AG20443 (cell line): ENCODE measurements at regions not wholly inside any gene's neighbourhood (a gene's known extent, or its start where the extent isn't known, plus 50 kb on each side); places are given as distances from the start of the nearest gene placed in this dataset.

Experiments used
- DNase-seq: peaks from one replicate; pipeline ENCODE4 v3.0.0; 2012; ENCODE audit warnings: low spot score, mixed read lengths

- no peak for DNase-seq
These were observed 487.3 kb upstream of the DCC start for GRCh38 chr18:51852681-51853080.

- DNase-seq, result no peak
These were observed 482.0 kb upstream of the DCC start for GRCh38 chr18:51857989-51858388.

- no peak for DNase-seq
These were observed 479.0 kb upstream of the DCC start for GRCh38 chr18:51861046-51861445.

- no peak for DNase-seq
These were observed 477.8 kb upstream of the DCC start for GRCh38 chr18:51862051-51862715.

- DNase-seq, result no peak
These were observed 475.6 kb upstream of the DCC start for GRCh38 chr18:51864219-51864965.

- DNase-seq, result no peak
These were observed 474.5 kb upstream of the DCC start for GRCh38 chr18:51865538-51865937.

GRCh38 chr18:51867767-51868166, 472.2 kb upstream of the DCC start:
- DNase-seq, result no peak

GRCh38 chr18:51878724-51879123, 461.3 kb upstream of the DCC start:
- no peak for DNase-seq

- no peak for DNase-seq
These were observed 460.7 kb upstream of the DCC start for GRCh38 chr18:51879329-51879728.

GRCh38 chr18:51881394-51881793, 458.6 kb upstream of the DCC start:
- no peak for DNase-seq

GRCh38 chr18:51884039-51884438, 456.0 kb upstream of the DCC start:
- DNase-seq, result no peak

GRCh38 chr18:51890762-51891161, 449.2 kb upstream of the DCC start:
- DNase-seq, result no peak

GRCh38 chr18:51891876-51892275, 448.1 kb upstream of the DCC start:
- no peak for DNase-seq

GRCh38 chr18:51897884-51898283, 442.1 kb upstream of the DCC start:
- DNase-seq, result no peak

- DNase-seq, result no peak
These were observed 432.1 kb upstream of the DCC start for GRCh38 chr18:51907687-51908597.

GRCh38 chr18:51908598-51908944, 431.4 kb upstream of the DCC start:
- DNase-seq, result no peak

- no peak for DNase-seq
These were observed 428.4 kb upstream of the DCC start for GRCh38 chr18:51911584-51911983.

- DNase-seq, result no peak
These were observed 427.6 kb upstream of the DCC start for GRCh38 chr18:51912381-51912780.

GRCh38 chr18:51915176-51915575, 424.8 kb upstream of the DCC start:
- no peak for DNase-seq

- no peak for DNase-seq
These were observed 418.1 kb upstream of the DCC start for GRCh38 chr18:51921862-51922261.

GRCh38 chr18:51933903-51934302, 406.1 kb upstream of the DCC start:
- no peak for DNase-seq

- no peak for DNase-seq
These were observed 403.9 kb upstream of the DCC start for GRCh38 chr18:51936115-51936514.

GRCh38 chr18:51941999-51942398, 398.0 kb upstream of the DCC start:
- no peak for DNase-seq
